ENCODE measurements at regions not wholly inside any gene's neighbourhood (a gene's known extent, or its start where the extent isn't known, plus 50 kb on each side); places are given as distances from the start of the nearest gene placed in this dataset.

GRCh38 chr3:69531576-69532546, 146.0 kb upstream of the FRMD4B start (continued):
- TF ChIP-seq GTF3C2 (IDR thresholded peaks at IDR 0.05; ENCODE audit: borderline replicate concordance, extremely low read depth, insufficient read length) (no peak), HCFC1 (IDR thresholded peaks at IDR 0.05; ENCODE audit: low read depth, low read length) (no peak), MCM2 (IDR thresholded peaks at IDR 0.05; ENCODE audit: low read depth) (no peak)

DNA sequence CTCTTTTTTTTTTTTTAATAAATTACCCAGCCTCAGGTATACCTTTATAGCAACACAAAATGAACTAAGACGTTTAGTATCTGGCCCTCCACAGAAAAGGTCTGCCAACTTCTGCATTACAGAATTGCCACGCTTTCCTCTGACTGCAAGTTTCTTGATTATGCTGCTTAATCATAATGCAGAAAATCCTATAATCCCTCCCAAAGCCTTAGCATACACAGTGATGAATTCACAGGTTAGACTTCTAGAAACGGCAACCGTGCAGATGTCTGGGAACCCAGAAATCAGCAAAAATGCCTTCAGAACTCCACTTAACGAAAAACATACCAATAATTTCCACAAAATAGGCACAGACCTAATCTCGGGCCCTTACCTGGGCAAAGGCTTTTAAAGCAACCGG, 144.7 kb upstream of the FRMD4B start:
- H3K27me3 ChIP-seq (ENCODE audit: control insufficient read depth in 2 of 2, insufficient read depth in 2 of 2, low read length in 2 of 2) = peaks cover 0 to 1% of the 10 kb centered on the region in 2 experiments; a peak in 3 of 5 replicates
- FAIRE-seq = no peak
- H3K4me1 ChIP-seq (replicated peaks in 1 of 2; ENCODE audit: control insufficient read depth in 2 of 2, insufficient read depth in 2 of 2, low read length in 2 of 2) = no peaks in the 10 kb centered on the region
- ChIA-PET CTCF (ENCODE audit: low intra/inter-chr PET ratio) (no interaction called here), POLR2A (no interaction called here)
- intact Hi-C loops (cut with micrococcal nuclease) = no loop called here
- no peak overlapping the region for H3K4me3 ChIP-seq
- H3K4me2 ChIP-seq (ENCODE audit: insufficient read depth, low read length) = no peak overlapping the region
- BruUV-seq (replicated peaks) = no TSS peak
- WGBS (ENCODE audit: insufficient coverage, low coverage, missing lambda C conversion rate) = 0% methylated on average over 5 of the region's 7 CpGs
- in situ Hi-C loops (cut with MboI) = no loop called here
- no peak for DNase-seq (ENCODE audit: extremely low read depth in 1 of 4, low spot score in 3 of 4)
- no peak for ATAC-seq
- no peaks in the 10 kb centered on the region for H3K79me2 ChIP-seq (ENCODE audit: control insufficient read depth, insufficient read depth, low read length)
- H3K9me3 ChIP-seq (replicated peaks; ENCODE audit: control insufficient read depth, insufficient read depth, low read depth, low read length) = no peaks in the 10 kb centered on the region
- H3K9ac ChIP-seq (ENCODE audit: insufficient read depth in 1 of 2, low read depth in 2 of 2, low read length in 2 of 2) = no peak overlapping the region
- no peaks in the 10 kb centered on the region for H3K9me1 ChIP-seq (ENCODE audit: control insufficient read depth, insufficient read depth, low read length)
- H3K27ac ChIP-seq (ENCODE audit: extremely low read depth, low read depth, low read length) = no peak overlapping the region
- no peaks in the 10 kb centered on the region for H3K36me3 ChIP-seq (ENCODE audit: control insufficient read depth, insufficient read depth, low read length)
- no peaks in the 10 kb centered on the region for H4K20me1 ChIP-seq (replicated peaks; ENCODE audit: control insufficient read depth, insufficient read depth, low read length)
- H2AFZ ChIP-seq (ENCODE audit: low read depth, low read length) = no peak overlapping the region
- no peak for TF ChIP-seq PHF21A (IDR thresholded peaks at IDR 0.05; ENCODE audit: borderline replicate concordance, low read depth)
- no peak for TF ChIP-seq ZNF75A (CRISPR knock-in tag; IDR thresholded peaks at IDR 0.05)
- no peak for TF ChIP-seq TEAD4 (IDR thresholded peaks at IDR 0.05; ENCODE audit: low read length)
- TF ChIP-seq TEAD4 (CRISPR knock-in tag; IDR thresholded peaks at IDR 0.05; ENCODE audit: borderline replicate concordance) = no peak
- no peak for TF ChIP-seq IFI16 (CRISPR knock-in tag; IDR thresholded peaks at IDR 0.05)
- TF ChIP-seq, protein P1, sequence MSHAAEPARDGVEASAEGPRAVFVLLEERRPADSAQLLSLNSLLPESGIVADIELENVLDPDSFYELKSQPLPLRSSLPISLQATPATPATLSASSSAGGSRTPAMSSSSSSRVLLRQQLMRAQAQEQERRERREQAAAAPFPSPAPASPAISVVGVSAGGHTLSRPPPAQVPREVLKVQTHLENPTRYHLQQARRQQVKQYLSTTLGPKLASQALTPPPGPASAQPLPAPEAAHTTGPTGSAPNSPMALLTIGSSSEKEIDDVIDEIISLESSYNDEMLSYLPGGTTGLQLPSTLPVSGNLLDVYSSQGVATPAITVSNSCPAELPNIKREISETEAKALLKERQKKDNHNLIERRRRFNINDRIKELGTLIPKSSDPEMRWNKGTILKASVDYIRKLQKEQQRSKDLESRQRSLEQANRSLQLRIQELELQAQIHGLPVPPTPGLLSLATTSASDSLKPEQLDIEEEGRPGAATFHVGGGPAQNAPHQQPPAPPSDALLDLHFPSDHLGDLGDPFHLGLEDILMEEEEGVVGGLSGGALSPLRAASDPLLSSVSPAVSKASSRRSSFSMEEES (CRISPR knock-in tag; IDR thresholded peaks at IDR 0.05) = no peak
- TF ChIP-seq FUS (optimal IDR thresholded peaks at IDR 0.05; ENCODE audit: low read depth, low read length) = no peak
- no peak for TF ChIP-seq NR4A1 (CRISPR knock-in tag; IDR thresholded peaks at IDR 0.05)
- TF ChIP-seq NR4A1 (tag; IDR thresholded peaks at IDR 0.05) = no peak
- TF ChIP-seq ZBED1 (IDR thresholded peaks at IDR 0.05) = no peak
